H1 (cell line): ENCODE measurements at regions not wholly inside any gene's neighbourhood (a gene's known extent, or its start where the extent isn't known, plus 50 kb on each side); places are given as distances from the start of the nearest gene placed in this dataset.

Source experiments
- CTCF ChIA-PET: fragments of 300-600 bp; sonication (Branson Sonifier 250); formaldehyde crosslinking; loops from one replicate; lab custom pipeline; 2021; ENCODE audit not compliant: partially characterized antibody; lab: Charles Lee
- POLR2A ChIA-PET: fragments of 300-600 bp; sonication (Branson Sonifier 250); formaldehyde crosslinking; loops from one replicate; lab custom pipeline; 2021; ENCODE audit warnings: inconsistent platforms; ENCODE audit not compliant: partially characterized antibody; lab: Charles Lee
- DNase-seq, 2 experiments: peaks; one replicate each; pipeline versions ENCODE4 v3.0.0 to v3.0.0-alpha.2; 2010 to 2022; ENCODE audit warnings: low spot score in 2 of 2, low read depth in 1 of 2, mixed read lengths in 1 of 2
- FAIRE-seq: peaks from 2 replicates; lab custom pipeline; 2011; peaks lifted over from hg19 to GRCh38; lab: Jason Lieb, UNC
- H2AFZ ChIP-seq: 2 replicates; pipeline ENCODE4 v1.8.1; 2012; ENCODE audit warnings: low read length, inconsistent platforms
- H2AK5ac ChIP-seq: 2 replicates; pipeline ENCODE4 v1.6.1; 2013; ENCODE audit warnings: low read depth, low read length
- H2BK120ac ChIP-seq: replicated peaks from 2 replicates; pipeline ENCODE3; 2013; ENCODE audit warnings: low read depth, low read length, inconsistent platforms
- H2BK12ac ChIP-seq: 2 replicates; pipeline ENCODE4 v1.6.1; 2013; ENCODE audit warnings: low read depth, low read length
- H2BK15ac ChIP-seq: 2 replicates; pipeline ENCODE4 v1.6.1; 2013; ENCODE audit warnings: low read length
- H2BK20ac ChIP-seq: 2 replicates; pipeline ENCODE4 v1.6.1; 2013; ENCODE audit warnings: low read length
- H2BK5ac ChIP-seq: 2 replicates; pipeline ENCODE4 v1.6.1; 2013; ENCODE audit warnings: low read depth, low read length
- H3K14ac ChIP-seq: 2 replicates; pipeline ENCODE4 v1.6.1; 2013; ENCODE audit warnings: inconsistent platforms; ENCODE audit not compliant: insufficient read length
- H3K18ac ChIP-seq: 2 replicates; pipeline ENCODE4 v1.6.1; 2013; ENCODE audit warnings: low read length; ENCODE audit errors: extremely low read depth
- H3K23ac ChIP-seq: 2 replicates; pipeline ENCODE4 v1.6.1; 2013; ENCODE audit warnings: inconsistent platforms; ENCODE audit not compliant: insufficient read length
- H3K23me2 ChIP-seq: 2 replicates; pipeline ENCODE4 v1.6.1; 2013; ENCODE audit warnings: low read depth, low read length
- H3K27ac ChIP-seq: 2 replicates; pipeline ENCODE4 v1.6.1; 2011; ENCODE audit warnings: low read depth, low read length, inconsistent platforms
- H3K27me3 ChIP-seq, 4 experiments: replicated peaks in 1 of 4; 1 replicate in 1 of 4; 2 replicates in 3 of 4; pipeline versions ENCODE4 v1.6.1 to v1.8.1; 2011 to 2013; ENCODE audit warnings: low read length in 3 of 4, mild to moderate bottlenecking in 3 of 4, inconsistent platforms in 2 of 4, mixed read lengths in 2 of 4, moderate library complexity in 1 of 4; ENCODE audit not compliant: control insufficient read depth in 3 of 4, insufficient read depth in 3 of 4; ENCODE audit errors: extremely low read depth in 1 of 4
- H3K36me3 ChIP-seq, 4 experiments: 2 replicates each; pipeline versions ENCODE4 v1.6.1 to v1.8.1; 2011 to 2013; ENCODE audit warnings: mild to moderate bottlenecking in 4 of 4, low read length in 3 of 4, moderate library complexity in 2 of 4, control low read depth in 1 of 4, inconsistent platforms in 1 of 4; ENCODE audit not compliant: insufficient read depth in 4 of 4, control insufficient read depth in 2 of 4
- H3K4ac ChIP-seq: replicated peaks from 2 replicates; pipeline ENCODE3; 2013; ENCODE audit warnings: low read length, low read depth, mixed read lengths, inconsistent platforms; ENCODE audit not compliant: insufficient read length
- H3K4me1 ChIP-seq, 4 experiments: replicated peaks in 1 of 4; 1 replicate in 1 of 4; 2 replicates in 3 of 4; pipeline versions ENCODE4 v1.6.1 to v1.8.1; 2011 to 2013; ENCODE audit warnings: low read length in 3 of 4, inconsistent platforms in 2 of 4, mixed read lengths in 1 of 4; ENCODE audit not compliant: insufficient read depth in 4 of 4, control insufficient read depth in 3 of 4
- H3K4me2 ChIP-seq, 2 experiments: 2 replicates each; pipeline versions ENCODE4 v1.6.1 to v1.8.1; 2011 to 2013; ENCODE audit warnings: low read depth in 2 of 2, low read length in 2 of 2, control low read depth in 1 of 2, inconsistent platforms in 1 of 2, mild to moderate bottlenecking in 1 of 2; ENCODE audit not compliant: insufficient read depth in 1 of 2
- H3K4me3 ChIP-seq, 4 experiments: fragments of 200-600, 300-600 bp in 1 of 4; sonication (generic), shearing (Covaris generic), sonication (Bioruptor Twin) in 1 of 4; 2 replicates each; pipeline versions ENCODE4 v1.5.1 to v1.8.1; 2011 to 2016; ENCODE audit warnings: low read length in 4 of 4, low read depth in 3 of 4, control low read depth in 2 of 4, inconsistent platforms in 2 of 4, mild to moderate bottlenecking in 2 of 4, mixed read lengths in 1 of 4, moderate library complexity in 1 of 4; ENCODE audit not compliant: insufficient read depth in 2 of 4; ENCODE audit errors: extremely low read depth in 1 of 4
- H3K56ac ChIP-seq: replicated peaks from 2 replicates; pipeline ENCODE3; 2013; ENCODE audit warnings: low read depth, mild to moderate bottlenecking, mixed read lengths, low read length, inconsistent platforms; ENCODE audit not compliant: insufficient read length
- H3K79me1 ChIP-seq: 2 replicates; pipeline ENCODE4 v1.6.1; 2013; ENCODE audit warnings: low read depth, low read length, control low read depth
- H3K79me2 ChIP-seq, 2 experiments: 2 replicates each; pipeline versions ENCODE4 v1.6.1 to v1.8.1; 2012 to 2013; ENCODE audit warnings: low read length in 2 of 2, mild to moderate bottlenecking in 2 of 2, inconsistent platforms in 1 of 2; ENCODE audit not compliant: insufficient read depth in 2 of 2, control insufficient read depth in 1 of 2
- H3K9ac ChIP-seq, 4 experiments: replicated peaks in 1 of 4; 1 replicate in 1 of 4; 2 replicates in 3 of 4; pipeline versions ENCODE4 v1.6.1 to v1.8.1; 2011 to 2013; ENCODE audit warnings: low read depth in 3 of 4, low read length in 3 of 4, control low read depth in 2 of 4, mild to moderate bottlenecking in 2 of 4, moderate library complexity in 2 of 4, inconsistent platforms in 1 of 4; ENCODE audit errors: extremely low read depth in 1 of 4
- H3K9me3 ChIP-seq, 2 experiments: 2 replicates each; pipeline versions ENCODE4 v1.6.1 to v1.8.1; 2012 to 2013; ENCODE audit warnings: mild to moderate bottlenecking in 2 of 2, moderate library complexity in 2 of 2, control low read depth in 1 of 2, inconsistent platforms in 1 of 2, low read depth in 1 of 2, low read length in 1 of 2, mixed read lengths in 1 of 2; ENCODE audit not compliant: insufficient read depth in 2 of 2
- H4K20me1 ChIP-seq, 2 experiments: replicated peaks in 1 of 2; 2 replicates each; pipeline versions ENCODE3 to v1.8.1; 2011 to 2013; ENCODE audit warnings: inconsistent platforms in 2 of 2, low read length in 2 of 2, mild to moderate bottlenecking in 1 of 2; ENCODE audit not compliant: insufficient read depth in 2 of 2, control insufficient read depth in 1 of 2
- H4K5ac ChIP-seq: 2 replicates; pipeline ENCODE4 v1.6.1; 2013; ENCODE audit warnings: low read length, low read depth, mixed read lengths, inconsistent platforms; ENCODE audit not compliant: insufficient read length
- H4K8ac ChIP-seq: 2 replicates; pipeline ENCODE4 v1.8.0; 2013; ENCODE audit warnings: mild to moderate bottlenecking, moderate library complexity, low read length, inconsistent platforms; ENCODE audit not compliant: insufficient read depth; ENCODE audit errors: extremely low read depth
- H4K91ac ChIP-seq: replicated peaks from 2 replicates; pipeline ENCODE3; 2013; ENCODE audit warnings: low read length, mixed read lengths, inconsistent platforms; ENCODE audit not compliant: insufficient read length
- RXRA ChIP-seq: IDR thresholded peaks from 2 replicates; pipeline ENCODE4 v1.6.1; 2011; ENCODE audit warnings: low read depth, mild to moderate bottlenecking, low read length, moderate library complexity; ENCODE audit not compliant: insufficient read depth
- WGBS, 2 experiments: shearing (Covaris generic) in 1 of 2; methylation state at CpG; one replicate each; pipeline versions ENCODE4 v1.1.6 to v1.1.7; 2013 to 2015; ENCODE audit warnings: low lambda C conversion rate in 2 of 2, mixed read lengths in 2 of 2, inconsistent platforms in 1 of 2, low coverage in 1 of 2, missing lambda C conversion rate in 1 of 2; ENCODE audit not compliant: insufficient replicate concordance in 2 of 2, insufficient coverage in 1 of 2, insufficient read length in 1 of 2; ENCODE audit errors: extremely low coverage in 1 of 2, missing lambda C conversion rate in 1 of 2; 5-methylcytosine and 5-hydroxymethylcytosine counted together

- Histone ChIP-seq H2BK120ac (no peak overlapping the region), H4K8ac (no peak overlapping the region), H4K5ac (no peak overlapping the region), H3K4me3 (no peak overlapping the region), H3K4me1 (no peaks in the 10 kb centered on the region), H3K4me2 (no peak overlapping the region), H3K36me3 (no peaks in the 10 kb centered on the region), H3K27me3 (no peaks in the 10 kb centered on the region), H2BK12ac (no peak overlapping the region), H3K18ac (no peak overlapping the region), H2BK5ac (no peak overlapping the region), H3K79me1 (no peaks in the 10 kb centered on the region), H3K56ac (no peak overlapping the region), H3K9me3 (no peaks in the 10 kb centered on the region), H3K23me2 (no peaks in the 10 kb centered on the region), H4K20me1 (no peaks in the 10 kb centered on the region), H3K4ac (no peak overlapping the region), H3K79me2 (no peaks in the 10 kb centered on the region), H2AFZ (no peak overlapping the region), H2AK5ac (no peak overlapping the region), H4K91ac (no peak overlapping the region), H3K27ac (no peak overlapping the region), H3K23ac (no peak overlapping the region), H2BK20ac (no peak overlapping the region), H2BK15ac (no peak overlapping the region), H3K9ac (no peak overlapping the region), H3K14ac (peak overlapping the region; percentile 55)
- WGBS, 2 experiments, result 92% methylated on average over 4 of the region's 4 CpGs; no CpG with 5 or more reads in 1 of the 2 experiments
- FAIRE-seq (no peak), DNase-seq (no peak)
- ChIA-PET POLR2A (no interaction called here), CTCF (interaction anchor here (0.6 to 1.1 kb wide), 2 partner anchors 14 to 34 kb away, joined by 3 to 4 read pairs; no protein-coding TSS in a partner anchor)
- no peak for TF ChIP-seq RXRA
Measured at GRCh38 chr2:19251554-19251953, 106.9 kb downstream of the OSR1 start.
